ENCODE measurements at regions not wholly inside any gene's neighbourhood (a gene's known extent, or its start where the extent isn't known, plus 50 kb on each side); places are given as distances from the start of the nearest gene placed in this dataset.

- no peaks in the 10 kb centered on the region for H3K27me3 Mint-ChIP-seq (ENCODE audit: low read depth)
- DNase-seq (ENCODE audit: low spot score), result no peak
- H3K4me1 Mint-ChIP-seq, result peaks cover 5% of the 10 kb centered on the region
- ATAC-seq, result no peak
- ChIA-PET POLR2A (no interaction called here), CTCF (interaction anchor here (0.5 to 1.6 kb wide), 3 partner anchors 262 to 1363 kb away, joined by 3 read pairs; no protein-coding TSS in a partner anchor)
- H3K4me3 Mint-ChIP-seq, result no peak overlapping the region
- peaks cover 9% of the 10 kb centered on the region for H3K36me3 Mint-ChIP-seq
- no peak overlapping the region for H3K27ac Mint-ChIP-seq
- TF ChIP-seq ELF4 (CRISPR knock-in tag; IDR thresholded peaks at IDR 0.05; ENCODE audit: low read depth), result no peak
- TF ChIP-seq E2F4 (CRISPR knock-in tag; IDR thresholded peaks at IDR 0.05; ENCODE audit: borderline replicate concordance, low read depth), result no peak
- TF ChIP-seq NFYB (CRISPR knock-in tag; conservative IDR thresholded peaks at IDR 0.05; ENCODE audit: low read depth), result no peak
- TF ChIP-seq ARID4B (CRISPR knock-in tag; IDR thresholded peaks at IDR 0.05; ENCODE audit: borderline replicate concordance), result no peak
- TF ChIP-seq ZNF671 (CRISPR knock-in tag; IDR thresholded peaks at IDR 0.05), result no peak
- no peak for TF ChIP-seq E2F1 (CRISPR knock-in tag; IDR thresholded peaks at IDR 0.05)
- TF ChIP-seq ZNF423 (CRISPR knock-in tag; IDR thresholded peaks at IDR 0.05), result no peak
- TF ChIP-seq PRRX2 (CRISPR knock-in tag; IDR thresholded peaks at IDR 0.05), result no peak
- no peak for TF ChIP-seq ZNF425 (CRISPR knock-in tag; conservative IDR thresholded peaks at IDR 0.05)
- TF ChIP-seq RORB (CRISPR knock-in tag; IDR thresholded peaks at IDR 0.05), result no peak
- no peak for TF ChIP-seq MYBL2 (CRISPR knock-in tag; IDR thresholded peaks at IDR 0.05)
- no peak for TF ChIP-seq SMAD4 (CRISPR knock-in tag; IDR thresholded peaks at IDR 0.05)
- no peak for TF ChIP-seq AR (CRISPR knock-in tag; IDR thresholded peaks at IDR 0.05)
- no peak for TF ChIP-seq OVOL2 (CRISPR knock-in tag; IDR thresholded peaks at IDR 0.05; ENCODE audit: borderline replicate concordance)
- TF ChIP-seq ETV6 (CRISPR knock-in tag; IDR thresholded peaks at IDR 0.05), result no peak
- TF ChIP-seq ZNF121 (CRISPR knock-in tag; IDR thresholded peaks at IDR 0.05), result no peak
- no peak for TF ChIP-seq NR2C2 (CRISPR knock-in tag; IDR thresholded peaks at IDR 0.05)
- H3K9me3 Mint-ChIP-seq, result peaks cover 38% of the 10 kb centered on the region
Observed at GRCh38 chr20:48357714-48358113, 470.1 kb downstream of the PREX1 start.
